ENCODE measurements at regions not wholly inside any gene's neighbourhood (a gene's known extent, or its start where the extent isn't known, plus 50 kb on each side); places are given as distances from the start of the nearest gene placed in this dataset.

DNA sequence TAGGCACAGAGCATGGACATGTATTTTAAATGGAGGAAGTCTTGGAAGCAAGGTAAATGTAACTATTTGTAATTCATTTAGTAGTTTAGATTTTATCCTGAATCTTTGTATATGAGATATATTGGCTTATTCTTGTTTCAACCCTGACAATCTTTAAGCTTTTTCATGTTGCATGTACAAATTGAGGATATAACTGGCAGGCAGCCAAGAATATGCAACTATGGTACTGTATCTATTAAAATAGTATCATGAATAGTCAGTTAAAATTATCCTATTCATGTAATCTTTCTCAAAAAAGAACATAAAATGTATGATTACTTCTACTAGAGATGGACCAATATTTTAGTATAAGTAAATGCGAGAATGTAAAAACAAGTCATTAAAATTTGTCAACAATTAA, 1141.5 kb downstream of the PCDH18 start:
- TF ChIP-seq ZNF274 (IDR thresholded peaks at IDR 0.05; ENCODE audit: insufficient read depth, insufficient read length) (no peak), ZBTB33 (IDR thresholded peaks at IDR 0.05) (no peak), BHLHE40 (IDR thresholded peaks at IDR 0.05; ENCODE audit: borderline replicate concordance in 1 of 2, low read depth in 2 of 2, low read length in 1 of 2) (no peak), NR2C2 (IDR thresholded peaks at IDR 0.05; ENCODE audit: borderline replicate concordance, control insufficient read depth, insufficient read length, low read depth) (no peak), TARDBP (IDR thresholded peaks at IDR 0.05; ENCODE audit: borderline replicate concordance) (no peak), HCFC1 (IDR thresholded peaks at IDR 0.05; ENCODE audit: low read length) (no peak), BCL11A (IDR thresholded peaks at IDR 0.05; ENCODE audit: low read depth, low read length) (no peak)
- TF ChIP-seq, protein P1, sequence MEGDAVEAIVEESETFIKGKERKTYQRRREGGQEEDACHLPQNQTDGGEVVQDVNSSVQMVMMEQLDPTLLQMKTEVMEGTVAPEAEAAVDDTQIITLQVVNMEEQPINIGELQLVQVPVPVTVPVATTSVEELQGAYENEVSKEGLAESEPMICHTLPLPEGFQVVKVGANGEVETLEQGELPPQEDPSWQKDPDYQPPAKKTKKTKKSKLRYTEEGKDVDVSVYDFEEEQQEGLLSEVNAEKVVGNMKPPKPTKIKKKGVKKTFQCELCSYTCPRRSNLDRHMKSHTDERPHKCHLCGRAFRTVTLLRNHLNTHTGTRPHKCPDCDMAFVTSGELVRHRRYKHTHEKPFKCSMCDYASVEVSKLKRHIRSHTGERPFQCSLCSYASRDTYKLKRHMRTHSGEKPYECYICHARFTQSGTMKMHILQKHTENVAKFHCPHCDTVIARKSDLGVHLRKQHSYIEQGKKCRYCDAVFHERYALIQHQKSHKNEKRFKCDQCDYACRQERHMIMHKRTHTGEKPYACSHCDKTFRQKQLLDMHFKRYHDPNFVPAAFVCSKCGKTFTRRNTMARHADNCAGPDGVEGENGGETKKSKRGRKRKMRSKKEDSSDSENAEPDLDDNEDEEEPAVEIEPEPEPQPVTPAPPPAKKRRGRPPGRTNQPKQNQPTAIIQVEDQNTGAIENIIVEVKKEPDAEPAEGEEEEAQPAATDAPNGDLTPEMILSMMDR (IDR thresholded peaks at IDR 0.05 in 2 of 3, conservative IDR thresholded peaks at IDR 0.05 in 1 of 3; ENCODE audit: control insufficient read depth in 2 of 3, extremely low read depth in 1 of 3, insufficient read depth in 1 of 3, low read depth in 3 of 3, low read length in 3 of 3) = no peak
- TF ChIP-seq, protein P2, sequence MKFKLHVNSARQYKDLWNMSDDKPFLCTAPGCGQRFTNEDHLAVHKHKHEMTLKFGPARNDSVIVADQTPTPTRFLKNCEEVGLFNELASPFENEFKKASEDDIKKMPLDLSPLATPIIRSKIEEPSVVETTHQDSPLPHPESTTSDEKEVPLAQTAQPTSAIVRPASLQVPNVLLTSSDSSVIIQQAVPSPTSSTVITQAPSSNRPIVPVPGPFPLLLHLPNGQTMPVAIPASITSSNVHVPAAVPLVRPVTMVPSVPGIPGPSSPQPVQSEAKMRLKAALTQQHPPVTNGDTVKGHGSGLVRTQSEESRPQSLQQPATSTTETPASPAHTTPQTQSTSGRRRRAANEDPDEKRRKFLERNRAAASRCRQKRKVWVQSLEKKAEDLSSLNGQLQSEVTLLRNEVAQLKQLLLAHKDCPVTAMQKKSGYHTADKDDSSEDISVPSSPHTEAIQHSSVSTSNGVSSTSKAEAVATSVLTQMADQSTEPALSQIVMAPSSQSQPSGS (IDR thresholded peaks at IDR 0.05; ENCODE audit: low read length) = no peak
